SK-N-SH (cell line): ENCODE measurements at regions not wholly inside any gene's neighbourhood (a gene's known extent, or its start where the extent isn't known, plus 50 kb on each side); places are given as distances from the start of the nearest gene placed in this dataset.

ENCODE experiments used
- CTCF ChIA-PET: fragments of 300-600, 350-600 bp; formaldehyde crosslinking; extraction: SDS; loops from one replicate; lab custom pipeline; 2021; lab: Yijun Ruan, JAX
- POLR2A ChIA-PET: fragments of 350-600 bp; sonication (Branson Sonifier 250); formaldehyde crosslinking; extraction: SDS; loops from one replicate; lab custom pipeline; 2020; ENCODE audit warnings: antibody characterized with exemption, inconsistent platforms; lab: Yijun Ruan, JAX
- DNase-seq: peaks from one replicate; pipeline ENCODE4 v3.0.0; 2012
- H2AFZ ChIP-seq: fragments of 200-600 bp; sonication (generic); 2 replicates; pipeline ENCODE4 v1.8.1; 2016; ENCODE audit warnings: antibody characterized with exemption, mild to moderate bottlenecking, low read depth
- H3F3A ChIP-seq: fragments of 200-600 bp; sonication (generic); replicated peaks from 2 replicates; pipeline ENCODE3; 2016; ENCODE audit warnings: antibody characterized with exemption, mild to moderate bottlenecking; ENCODE audit not compliant: insufficient read depth
- H3K27ac ChIP-seq, 2 experiments: fragments of 200-500 bp in 1 of 2; fragments of 200-600 bp in 1 of 2; sonication (Bioruptor generic) in 1 of 2; sonication (generic), shearing (Covaris generic) in 1 of 2; 2 replicates each; pipeline versions ENCODE4 v1.5.1 to v1.6.1; 2014 to 2016; ENCODE audit warnings: low read depth in 2 of 2, inconsistent platforms in 1 of 2, low read length in 1 of 2, mild to moderate bottlenecking in 1 of 2, mixed read lengths in 1 of 2
- H3K27me3 ChIP-seq: fragments of 200-600 bp; sonication (generic), shearing (Covaris generic); 2 replicates; pipeline ENCODE4 v1.6.1; 2016; ENCODE audit warnings: mixed run types; ENCODE audit not compliant: insufficient read depth
- H3K36me3 ChIP-seq, 2 experiments: fragments of 200-500 bp in 1 of 2; fragments of 200-600 bp in 1 of 2; sonication (Bioruptor generic) in 1 of 2; sonication (generic) in 1 of 2; replicated peaks in 1 of 2; 2 replicates each; pipeline versions ENCODE3 to v1.5.1; 2014 to 2016; ENCODE audit warnings: low read length in 1 of 2, mild to moderate bottlenecking in 1 of 2; ENCODE audit not compliant: insufficient read depth in 2 of 2, control insufficient read depth in 1 of 2
- H3K4me1 ChIP-seq, 2 experiments: fragments of 200-500 bp in 1 of 2; fragments of 200-600 bp in 1 of 2; sonication (Bioruptor generic) in 1 of 2; sonication (generic), shearing (Covaris generic) in 1 of 2; 2 replicates each; pipeline versions ENCODE4 v1.5.1 to v1.6.1; 2014 to 2016; ENCODE audit warnings: low read depth in 1 of 2, low read length in 1 of 2, mixed run types in 1 of 2; ENCODE audit not compliant: insufficient read depth in 2 of 2, control insufficient read depth in 1 of 2
- H3K4me2 ChIP-seq: fragments of 200-600 bp; sonication (generic), shearing (Covaris generic); 2 replicates; pipeline ENCODE4 v1.6.1; 2017; ENCODE audit warnings: mixed run types
- H3K4me3 ChIP-seq, 2 experiments: fragments of 200-500 bp in 1 of 2; fragments of 200-600 bp in 1 of 2; sonication (Bioruptor generic) in 1 of 2; sonication (generic), shearing (Covaris generic) in 1 of 2; 2 replicates each; pipeline versions ENCODE4 v1.5.1 to v1.8.1; 2014 to 2016; ENCODE audit warnings: low read depth in 2 of 2, inconsistent platforms in 1 of 2, low read length in 1 of 2, mild to moderate bottlenecking in 1 of 2, mixed read lengths in 1 of 2, moderate library complexity in 1 of 2
- H3K79me2 ChIP-seq: fragments of 200-600 bp; sonication (generic); 2 replicates; pipeline ENCODE4 v1.8.1; 2017; ENCODE audit warnings: mild to moderate bottlenecking; ENCODE audit not compliant: insufficient read depth
- H3K9ac ChIP-seq: fragments of 200-600 bp; sonication (generic); 2 replicates; pipeline ENCODE4 v1.6.1; 2017; ENCODE audit warnings: mixed run types
- H3K9me2 ChIP-seq: fragments of 200-600 bp; sonication (generic); 2 replicates; pipeline ENCODE4 v1.6.1; 2017; ENCODE audit warnings: mixed run types
- H3K9me3 ChIP-seq: fragments of 200-600 bp; sonication (generic); 2 replicates; pipeline ENCODE4 v1.6.1; 2017; ENCODE audit warnings: mixed run types, mild to moderate bottlenecking, moderate library complexity
- H4K20me1 ChIP-seq: fragments of 200-600 bp; sonication (generic); 2 replicates; pipeline ENCODE4 v1.6.1; 2017; ENCODE audit warnings: mild to moderate bottlenecking, mixed run types; ENCODE audit not compliant: insufficient read depth
- EZH2phosphoT487 ChIP-seq: fragments of 200-600 bp; sonication (generic); IDR thresholded peaks from 2 replicates; pipeline ENCODE4 v1.6.1; 2017; ENCODE audit warnings: low read depth, mixed run types, mild to moderate bottlenecking, antibody characterized with exemption, moderate library complexity, borderline replicate concordance
- GATA2 ChIP-seq: sonication (generic); formaldehyde crosslinking; IDR thresholded peaks from 2 replicates; pipeline ENCODE4 v1.5.0; 2020; ENCODE audit warnings: mild to moderate bottlenecking, missing genetic modification reagents
- JUND ChIP-seq: IDR thresholded peaks from 2 replicates; pipeline ENCODE4 v1.4.0; 2012
- MEF2A ChIP-seq: IDR thresholded peaks from 2 replicates; pipeline ENCODE4 v1.4.0; 2012; ENCODE audit warnings: low read depth, borderline replicate concordance
- POLR2AphosphoS5 ChIP-seq: IDR thresholded peaks from 2 replicates; pipeline ENCODE4 v1.6.1; 2012; ENCODE audit warnings: low read depth, low read length
- RFX5 ChIP-seq: IDR thresholded peaks from 2 replicates; pipeline ENCODE4 v1.6.1; 2012; ENCODE audit warnings: mild to moderate bottlenecking, improper control_type of control experiment, low read length
- TAF1 ChIP-seq: IDR thresholded peaks from 2 replicates; pipeline ENCODE4 v1.6.1; 2012; ENCODE audit warnings: low read depth, mild to moderate bottlenecking, low read length, moderate library complexity, borderline replicate concordance
- TEAD4 ChIP-seq: IDR thresholded peaks from 2 replicates; pipeline ENCODE4 v1.4.0; 2012; ENCODE audit warnings: mild to moderate bottlenecking, borderline replicate concordance; ENCODE audit not compliant: insufficient read depth
- WGBS: methylation state at CpG from one replicate; pipeline ENCODE4 v1.1.6; 2017; ENCODE audit warnings: low lambda C conversion rate; 5-methylcytosine and 5-hydroxymethylcytosine counted together
- TF ChIP-seq, protein P1 (sequence below): IDR thresholded peaks from 2 replicates; pipeline ENCODE4 v1.6.1; 2012; ENCODE audit warnings: mild to moderate bottlenecking, low read depth, low read length, moderate library complexity
- TF ChIP-seq, protein P2 (sequence below): IDR thresholded peaks from 2 replicates; pipeline ENCODE4 v1.4.0; 2012; ENCODE audit warnings: low read depth
- TF ChIP-seq, protein P3 (sequence below): fragments of 200-600 bp; sonication (generic); IDR thresholded peaks from 2 replicates; pipeline ENCODE4 v1.6.1; 2017; ENCODE audit warnings: antibody characterized with exemption, mild to moderate bottlenecking, moderate library complexity
- TF ChIP-seq, protein P4 (sequence below): IDR thresholded peaks from 2 replicates; pipeline ENCODE4 v1.4.0; 2012; ENCODE audit warnings: low read depth, borderline replicate concordance
- TF ChIP-seq, protein P5 (sequence below): IDR thresholded peaks from 2 replicates; pipeline ENCODE4 v1.4.0; 2012; ENCODE audit warnings: low read depth, borderline replicate concordance

DNA sequence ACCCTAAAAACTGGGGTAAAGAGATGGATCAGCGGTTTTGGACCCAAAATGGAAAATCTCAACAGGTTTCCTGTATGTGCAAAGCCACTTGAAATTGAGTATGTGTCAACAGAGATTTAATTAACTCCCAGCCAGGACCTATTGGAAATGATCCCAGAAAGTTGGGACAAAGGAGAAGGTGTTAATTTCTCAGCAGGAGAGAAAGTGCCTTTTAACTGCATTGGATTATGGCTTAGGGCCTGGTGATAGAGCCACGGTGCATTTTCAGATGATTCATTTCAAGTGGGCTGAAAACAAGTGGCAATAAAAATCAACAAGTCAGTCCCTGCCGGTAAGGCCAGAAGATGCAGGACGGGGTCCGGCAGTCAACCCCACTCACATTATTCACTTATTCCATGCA, 80.2 kb upstream of the BCL11A start (continued):
- TF ChIP-seq, protein P1, sequence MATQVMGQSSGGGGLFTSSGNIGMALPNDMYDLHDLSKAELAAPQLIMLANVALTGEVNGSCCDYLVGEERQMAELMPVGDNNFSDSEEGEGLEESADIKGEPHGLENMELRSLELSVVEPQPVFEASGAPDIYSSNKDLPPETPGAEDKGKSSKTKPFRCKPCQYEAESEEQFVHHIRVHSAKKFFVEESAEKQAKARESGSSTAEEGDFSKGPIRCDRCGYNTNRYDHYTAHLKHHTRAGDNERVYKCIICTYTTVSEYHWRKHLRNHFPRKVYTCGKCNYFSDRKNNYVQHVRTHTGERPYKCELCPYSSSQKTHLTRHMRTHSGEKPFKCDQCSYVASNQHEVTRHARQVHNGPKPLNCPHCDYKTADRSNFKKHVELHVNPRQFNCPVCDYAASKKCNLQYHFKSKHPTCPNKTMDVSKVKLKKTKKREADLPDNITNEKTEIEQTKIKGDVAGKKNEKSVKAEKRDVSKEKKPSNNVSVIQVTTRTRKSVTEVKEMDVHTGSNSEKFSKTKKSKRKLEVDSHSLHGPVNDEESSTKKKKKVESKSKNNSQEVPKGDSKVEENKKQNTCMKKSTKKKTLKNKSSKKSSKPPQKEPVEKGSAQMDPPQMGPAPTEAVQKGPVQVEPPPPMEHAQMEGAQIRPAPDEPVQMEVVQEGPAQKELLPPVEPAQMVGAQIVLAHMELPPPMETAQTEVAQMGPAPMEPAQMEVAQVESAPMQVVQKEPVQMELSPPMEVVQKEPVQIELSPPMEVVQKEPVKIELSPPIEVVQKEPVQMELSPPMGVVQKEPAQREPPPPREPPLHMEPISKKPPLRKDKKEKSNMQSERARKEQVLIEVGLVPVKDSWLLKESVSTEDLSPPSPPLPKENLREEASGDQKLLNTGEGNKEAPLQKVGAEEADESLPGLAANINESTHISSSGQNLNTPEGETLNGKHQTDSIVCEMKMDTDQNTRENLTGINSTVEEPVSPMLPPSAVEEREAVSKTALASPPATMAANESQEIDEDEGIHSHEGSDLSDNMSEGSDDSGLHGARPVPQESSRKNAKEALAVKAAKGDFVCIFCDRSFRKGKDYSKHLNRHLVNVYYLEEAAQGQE = no peak

DNA sequence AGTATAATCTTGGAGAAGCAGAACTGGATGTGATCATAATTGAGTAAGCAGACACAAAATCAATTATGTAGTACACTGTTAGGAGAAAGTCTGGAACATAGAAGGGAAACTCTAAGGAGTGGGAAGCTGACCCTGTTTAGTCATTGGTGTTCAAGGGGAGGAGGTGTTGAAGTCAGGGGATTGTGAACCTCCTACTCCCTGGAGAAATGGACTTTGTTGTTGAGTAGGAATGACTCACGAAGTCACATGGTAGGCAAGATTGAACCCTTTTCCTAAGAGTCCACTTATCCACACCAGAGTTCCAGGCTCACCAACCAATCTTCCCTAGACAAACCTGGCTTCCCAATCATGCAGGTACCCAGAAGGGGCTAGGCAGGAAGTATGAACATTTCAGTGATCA, 81.0 kb upstream of the BCL11A start:
- no peak overlapping the region for H3K27ac ChIP-seq
- no peak overlapping the region for H3K4me3 ChIP-seq
- no peaks in the 10 kb centered on the region for H3K36me3 ChIP-seq
- POLR2A ChIA-PET = no interaction called here
- H3K4me1 ChIP-seq = no peaks in the 10 kb centered on the region
- no peaks in the 10 kb centered on the region for H3K79me2 ChIP-seq
- no peak overlapping the region for H3K9ac ChIP-seq
- no peaks in the 10 kb centered on the region for H3F3A ChIP-seq
- TF ChIP-seq, protein P2, sequence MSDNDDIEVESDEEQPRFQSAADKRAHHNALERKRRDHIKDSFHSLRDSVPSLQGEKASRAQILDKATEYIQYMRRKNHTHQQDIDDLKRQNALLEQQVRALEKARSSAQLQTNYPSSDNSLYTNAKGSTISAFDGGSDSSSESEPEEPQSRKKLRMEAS = no peak
- TF ChIP-seq, protein P3, sequence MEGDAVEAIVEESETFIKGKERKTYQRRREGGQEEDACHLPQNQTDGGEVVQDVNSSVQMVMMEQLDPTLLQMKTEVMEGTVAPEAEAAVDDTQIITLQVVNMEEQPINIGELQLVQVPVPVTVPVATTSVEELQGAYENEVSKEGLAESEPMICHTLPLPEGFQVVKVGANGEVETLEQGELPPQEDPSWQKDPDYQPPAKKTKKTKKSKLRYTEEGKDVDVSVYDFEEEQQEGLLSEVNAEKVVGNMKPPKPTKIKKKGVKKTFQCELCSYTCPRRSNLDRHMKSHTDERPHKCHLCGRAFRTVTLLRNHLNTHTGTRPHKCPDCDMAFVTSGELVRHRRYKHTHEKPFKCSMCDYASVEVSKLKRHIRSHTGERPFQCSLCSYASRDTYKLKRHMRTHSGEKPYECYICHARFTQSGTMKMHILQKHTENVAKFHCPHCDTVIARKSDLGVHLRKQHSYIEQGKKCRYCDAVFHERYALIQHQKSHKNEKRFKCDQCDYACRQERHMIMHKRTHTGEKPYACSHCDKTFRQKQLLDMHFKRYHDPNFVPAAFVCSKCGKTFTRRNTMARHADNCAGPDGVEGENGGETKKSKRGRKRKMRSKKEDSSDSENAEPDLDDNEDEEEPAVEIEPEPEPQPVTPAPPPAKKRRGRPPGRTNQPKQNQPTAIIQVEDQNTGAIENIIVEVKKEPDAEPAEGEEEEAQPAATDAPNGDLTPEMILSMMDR = no peak
- no peak for TF ChIP-seq POLR2AphosphoS5
- TF ChIP-seq GATA2 = no peak
- TF ChIP-seq, protein P4, sequence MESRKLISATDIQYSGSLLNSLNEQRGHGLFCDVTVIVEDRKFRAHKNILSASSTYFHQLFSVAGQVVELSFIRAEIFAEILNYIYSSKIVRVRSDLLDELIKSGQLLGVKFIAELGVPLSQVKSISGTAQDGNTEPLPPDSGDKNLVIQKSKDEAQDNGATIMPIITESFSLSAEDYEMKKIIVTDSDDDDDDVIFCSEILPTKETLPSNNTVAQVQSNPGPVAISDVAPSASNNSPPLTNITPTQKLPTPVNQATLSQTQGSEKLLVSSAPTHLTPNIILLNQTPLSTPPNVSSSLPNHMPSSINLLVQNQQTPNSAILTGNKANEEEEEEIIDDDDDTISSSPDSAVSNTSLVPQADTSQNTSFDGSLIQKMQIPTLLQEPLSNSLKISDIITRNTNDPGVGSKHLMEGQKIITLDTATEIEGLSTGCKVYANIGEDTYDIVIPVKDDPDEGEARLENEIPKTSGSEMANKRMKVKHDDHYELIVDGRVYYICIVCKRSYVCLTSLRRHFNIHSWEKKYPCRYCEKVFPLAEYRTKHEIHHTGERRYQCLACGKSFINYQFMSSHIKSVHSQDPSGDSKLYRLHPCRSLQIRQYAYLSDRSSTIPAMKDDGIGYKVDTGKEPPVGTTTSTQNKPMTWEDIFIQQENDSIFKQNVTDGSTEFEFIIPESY = no peak
- TF ChIP-seq EZH2phosphoT487 = no peak
- TF ChIP-seq TEAD4 = no peak
- no peak for TF ChIP-seq MEF2A
- no peak for TF ChIP-seq RFX5
- no peak for TF ChIP-seq JUND
- TF ChIP-seq TAF1 = no peak
- TF ChIP-seq, protein P1 = no peak
- TF ChIP-seq, protein P5, sequence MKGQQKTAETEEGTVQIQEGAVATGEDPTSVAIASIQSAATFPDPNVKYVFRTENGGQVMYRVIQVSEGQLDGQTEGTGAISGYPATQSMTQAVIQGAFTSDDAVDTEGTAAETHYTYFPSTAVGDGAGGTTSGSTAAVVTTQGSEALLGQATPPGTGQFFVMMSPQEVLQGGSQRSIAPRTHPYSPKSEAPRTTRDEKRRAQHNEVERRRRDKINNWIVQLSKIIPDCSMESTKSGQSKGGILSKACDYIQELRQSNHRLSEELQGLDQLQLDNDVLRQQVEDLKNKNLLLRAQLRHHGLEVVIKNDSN = no peak
- TF ChIP-seq, all 33 proteins: peak for 0
- H3K9me3 ChIP-seq = no peaks in the 10 kb centered on the region
- CTCF ChIA-PET = interaction anchor here (1.1 to 1.8 kb wide), 3 partner anchors 8 to 40 kb away, joined by 4 to 6 read pairs (median 6); no protein-coding TSS in a partner anchor
- WGBS = 0% methylated on average over 1 of the region's 1 CpG
- DNase-seq = no peak
- no peaks in the 10 kb centered on the region for H4K20me1 ChIP-seq
- H3K4me2 ChIP-seq = no peak overlapping the region
- H2AFZ ChIP-seq = no peak overlapping the region
- H3K27me3 ChIP-seq = no peaks in the 10 kb centered on the region; the same call in 1 of the 2 replicates
- no peaks in the 10 kb centered on the region for H3K9me2 ChIP-seq
